Right lobe of liver (tissue), 4 donors: ENCODE measurements at regions not wholly inside any gene's neighbourhood (a gene's known extent, or its start where the extent isn't known, plus 50 kb on each side); places are given as distances from the start of the nearest gene placed in this dataset.
"Not testable (repeated sequence)": the region's sequence is repeated elsewhere in the genome, so short reads cannot be mapped to it uniquely, and the experiment has no call there.

Source experiments
- POLR2A ChIP-seq: fragments of 450-650 bp; IDR thresholded peaks from one replicate; pipeline ENCODE4 v1.6.1; 2017; ENCODE audit warnings: antibody characterized with exemption, mild to moderate bottlenecking
- TF ChIP-seq, protein P1 (sequence below), 4 donors: fragments of 200-600 bp in 3 of 4; fragments of 450-650 bp in 1 of 4; IDR thresholded peaks; one replicate each; pipeline versions ENCODE4 v1.5.1 to v1.8.0; 2016 to 2022; ENCODE audit warnings: antibody characterized with exemption in 4 of 4, mild to moderate bottlenecking in 2 of 4
- donor health status: DM: no; HTN: no; CAD: no.
- donor health status: DM: no; HTN: no; CAD: no.
- donor health status: DM: no; HTN: yes; CAD: no.

DNA sequence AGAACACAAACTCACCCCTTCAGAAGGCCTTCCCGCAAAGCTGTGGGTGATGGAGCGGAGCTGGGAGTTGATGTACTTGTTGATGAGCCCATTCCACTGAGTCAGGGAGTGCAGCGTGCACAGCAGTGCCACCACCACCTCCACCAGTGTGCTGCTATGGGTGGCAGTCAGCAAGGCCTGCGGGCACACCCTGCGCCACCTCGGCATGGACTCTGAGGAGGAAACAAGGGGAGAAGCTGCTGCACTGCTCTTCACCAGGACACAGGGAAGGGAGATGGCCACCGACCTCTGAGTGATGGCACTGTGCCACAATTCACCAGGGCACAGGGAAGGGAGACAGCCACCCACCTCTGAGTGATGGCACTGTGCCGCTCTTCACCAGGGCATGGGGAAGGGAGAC is 100.7 kb upstream of the TP53TG3D start:
- TF ChIP-seq POLR2A: not testable (repeated sequence)
- TF ChIP-seq, protein P1, sequence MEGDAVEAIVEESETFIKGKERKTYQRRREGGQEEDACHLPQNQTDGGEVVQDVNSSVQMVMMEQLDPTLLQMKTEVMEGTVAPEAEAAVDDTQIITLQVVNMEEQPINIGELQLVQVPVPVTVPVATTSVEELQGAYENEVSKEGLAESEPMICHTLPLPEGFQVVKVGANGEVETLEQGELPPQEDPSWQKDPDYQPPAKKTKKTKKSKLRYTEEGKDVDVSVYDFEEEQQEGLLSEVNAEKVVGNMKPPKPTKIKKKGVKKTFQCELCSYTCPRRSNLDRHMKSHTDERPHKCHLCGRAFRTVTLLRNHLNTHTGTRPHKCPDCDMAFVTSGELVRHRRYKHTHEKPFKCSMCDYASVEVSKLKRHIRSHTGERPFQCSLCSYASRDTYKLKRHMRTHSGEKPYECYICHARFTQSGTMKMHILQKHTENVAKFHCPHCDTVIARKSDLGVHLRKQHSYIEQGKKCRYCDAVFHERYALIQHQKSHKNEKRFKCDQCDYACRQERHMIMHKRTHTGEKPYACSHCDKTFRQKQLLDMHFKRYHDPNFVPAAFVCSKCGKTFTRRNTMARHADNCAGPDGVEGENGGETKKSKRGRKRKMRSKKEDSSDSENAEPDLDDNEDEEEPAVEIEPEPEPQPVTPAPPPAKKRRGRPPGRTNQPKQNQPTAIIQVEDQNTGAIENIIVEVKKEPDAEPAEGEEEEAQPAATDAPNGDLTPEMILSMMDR (IDR thresholded peaks at IDR 0.05): not testable (repeated sequence)
